Stimulated activated CD4-positive, alpha-beta T cell treated with anti-CD3 and anti-CD28 coated beads, Interleukin-15, amount 100 ng/mL, for 48 hours (primary cell): ENCODE measurements at regions not wholly inside any gene's neighbourhood (a gene's known extent, or its start where the extent isn't known, plus 50 kb on each side); places are given as distances from the start of the nearest gene placed in this dataset.
"Not testable (repeated sequence)": the region's sequence is repeated elsewhere in the genome, so short reads cannot be mapped to it uniquely, and the experiment has no call there.

Source experiments
- DNase-seq, 2 donors: peaks; one replicate each; pipeline ENCODE4 v3.0.0-alpha.2; 2020; ENCODE audit warnings: low read depth in 2 of 2

DNA sequence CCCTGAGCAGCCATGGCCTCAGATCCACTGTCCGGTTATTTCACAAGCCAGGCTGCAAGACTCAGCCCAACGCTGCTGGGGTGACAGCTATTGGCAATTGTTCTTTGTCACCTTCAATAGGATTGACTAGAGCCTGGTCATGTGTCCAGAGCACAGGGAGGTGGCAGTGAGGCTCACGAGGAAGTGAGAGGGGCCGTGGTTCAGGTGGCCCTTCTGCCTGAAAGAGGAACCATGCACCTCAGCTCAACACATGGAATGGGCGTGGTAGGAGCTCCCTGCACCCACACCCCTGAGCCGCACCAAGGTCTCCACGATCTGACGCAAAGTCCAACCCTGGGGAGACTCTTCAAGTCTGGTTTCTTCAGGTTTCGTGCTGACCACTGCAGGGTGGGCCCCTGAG, 184.8 kb upstream of the CDH4 start:
- no peak for DNase-seq

DNA sequence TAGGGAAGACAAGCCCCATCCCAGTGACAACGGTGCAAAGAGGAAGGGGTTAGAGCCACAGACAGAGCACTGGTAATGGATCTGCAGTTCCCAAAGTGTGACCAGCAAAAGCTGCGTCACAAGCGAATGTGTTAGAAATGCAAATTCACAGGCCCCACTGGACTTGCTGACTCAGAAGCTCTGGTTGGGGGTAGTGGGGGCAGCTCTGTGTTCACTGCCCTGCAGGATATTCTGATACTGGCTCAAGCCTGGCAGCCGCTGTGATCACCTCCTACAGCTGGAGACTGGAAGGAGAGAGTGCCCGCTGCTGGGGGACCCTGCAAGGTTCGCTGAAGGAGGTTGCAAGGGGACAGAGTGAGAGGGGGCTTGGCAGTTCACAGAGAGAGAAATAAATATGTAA, 179.7 kb upstream of the CDH4 start:
- DNase-seq = no peak

DNA sequence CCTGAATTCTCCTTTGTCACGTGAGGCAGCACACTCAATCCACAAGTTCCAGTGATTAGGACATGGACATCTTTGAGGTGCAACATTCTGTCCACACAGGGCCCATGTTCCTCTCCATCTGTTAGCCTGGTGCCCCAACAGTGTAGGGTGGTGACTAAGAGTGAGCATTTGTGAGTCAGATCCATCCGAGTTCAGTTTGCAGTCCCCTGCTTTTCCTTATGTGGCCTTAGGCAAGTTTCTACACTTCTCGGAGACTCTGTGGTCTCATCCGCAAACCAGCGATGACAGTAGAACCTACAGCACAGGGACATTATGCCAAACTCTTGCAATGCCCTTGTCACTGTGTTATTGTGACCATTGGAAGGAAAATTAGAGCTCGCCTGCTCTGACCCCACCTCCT, 178.7 kb upstream of the CDH4 start:
- no peak for DNase-seq

DNA sequence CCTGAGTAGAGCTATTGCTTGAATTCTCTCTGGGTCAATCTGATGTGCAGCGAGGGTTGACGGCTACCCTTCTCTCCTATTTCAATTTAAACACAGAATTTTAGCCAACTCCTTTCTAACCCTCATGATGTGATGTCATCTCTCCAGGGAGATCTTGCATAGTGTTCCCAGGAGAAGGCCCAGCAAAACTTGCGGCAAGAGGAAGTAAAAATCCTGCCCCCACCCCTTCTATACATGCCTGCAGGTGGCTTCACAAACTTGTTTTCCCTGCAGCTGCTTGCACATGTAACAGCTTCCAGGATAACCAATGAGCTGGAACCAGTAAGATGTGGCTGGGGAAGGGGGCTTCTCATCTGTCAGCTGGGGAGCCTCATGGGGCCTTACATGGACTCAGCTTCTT, 169.3 kb upstream of the CDH4 start:
- no peak for DNase-seq

DNA sequence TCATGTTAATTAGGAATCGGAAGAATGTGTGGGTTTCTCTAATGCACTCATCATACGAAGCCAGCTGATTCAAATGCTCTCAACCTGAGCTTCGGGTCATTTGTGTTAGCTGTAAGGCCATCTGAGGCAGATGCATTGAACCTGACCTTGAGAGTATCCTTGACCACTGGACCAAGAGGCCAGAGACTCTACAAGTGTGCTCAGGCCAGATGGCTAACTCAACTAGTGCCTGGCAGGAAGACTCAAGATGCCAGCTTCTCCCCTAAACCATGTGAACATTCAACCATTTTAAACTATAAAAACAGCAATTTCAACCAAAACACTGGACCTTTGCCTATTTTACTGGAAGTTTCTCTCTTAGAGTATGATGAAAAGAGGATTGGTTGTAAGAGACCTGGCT, 168.6 kb upstream of the CDH4 start:
- DNase-seq = no peak

DNA sequence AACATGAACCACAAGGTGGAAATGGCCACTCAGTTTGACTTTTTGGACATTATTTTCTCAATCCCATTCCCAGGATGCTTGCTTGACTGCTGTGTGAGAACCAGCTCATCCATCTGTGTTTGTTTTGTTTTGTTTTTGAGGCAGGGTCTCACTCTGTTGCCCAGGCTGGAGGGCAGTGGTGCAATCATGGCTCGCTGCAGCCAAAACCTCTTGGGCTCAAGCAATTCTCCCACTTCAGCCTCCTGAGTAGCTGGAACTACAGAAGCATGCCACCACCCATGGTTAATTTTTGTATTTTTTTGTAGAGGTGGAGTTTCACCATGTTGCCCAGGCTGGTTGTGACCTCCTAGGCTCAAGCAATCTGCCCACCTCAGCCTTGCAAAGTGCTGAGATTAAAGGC, 166.0 kb upstream of the CDH4 start:
- DNase-seq = no peak

DNA sequence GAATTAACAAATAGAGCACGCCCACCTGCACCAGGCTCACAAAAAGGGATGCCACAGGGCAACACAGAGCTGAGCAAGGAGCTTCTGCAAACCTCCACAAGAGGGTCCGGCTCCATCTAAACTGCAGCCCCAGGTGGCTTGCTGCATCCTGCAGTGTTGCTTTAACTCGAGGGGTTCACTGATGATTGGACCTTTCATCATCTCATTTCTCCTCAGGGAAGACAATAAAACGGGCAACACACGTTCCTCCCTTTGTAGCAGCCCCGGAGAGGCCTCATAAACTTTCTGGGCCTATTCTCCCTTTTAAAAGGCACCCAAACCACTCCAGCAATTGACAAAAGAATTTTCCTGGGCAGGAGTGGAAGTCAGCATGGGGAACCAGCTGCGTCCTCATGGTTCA, 161.5 kb upstream of the CDH4 start:
- no peak for DNase-seq

DNA sequence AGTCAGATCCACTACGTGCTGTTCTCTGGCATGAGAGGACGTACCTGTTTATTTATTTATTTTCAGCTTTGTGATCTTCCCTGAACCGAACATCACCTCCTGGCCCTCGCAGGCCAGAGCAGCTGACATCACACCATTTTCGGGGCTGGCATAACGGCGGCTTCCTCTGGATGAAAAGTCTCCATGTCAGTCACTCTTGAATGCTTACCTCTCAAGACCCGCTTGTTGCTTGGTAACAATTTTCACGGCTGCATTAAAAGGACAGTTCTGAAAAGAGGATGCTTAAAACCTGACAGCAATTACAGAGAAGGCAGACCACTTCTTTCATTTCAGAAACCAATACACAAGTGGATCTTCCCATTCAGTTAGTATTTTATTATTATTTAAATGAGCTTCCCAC, 159.8 kb upstream of the CDH4 start:
- DNase-seq = no peak

DNA sequence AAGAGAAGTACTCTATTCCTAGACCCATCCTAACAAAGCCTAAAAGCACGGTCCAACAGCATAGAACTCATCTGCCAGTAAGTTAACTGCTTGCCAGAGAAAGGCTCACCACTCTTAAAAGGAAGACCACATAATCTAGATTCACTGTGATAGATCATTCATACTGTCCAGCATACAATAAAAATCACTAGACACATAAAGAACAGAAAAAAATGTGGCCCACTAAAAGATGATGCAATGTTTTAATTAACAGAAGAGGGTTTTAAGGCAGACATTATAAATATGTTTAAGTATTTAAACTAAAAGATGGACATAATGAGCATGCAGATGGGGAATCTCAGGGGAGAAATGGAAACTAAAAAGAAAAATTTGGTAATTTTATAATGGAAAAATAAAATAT, 157.5 kb upstream of the CDH4 start:
- no peak for DNase-seq

DNA sequence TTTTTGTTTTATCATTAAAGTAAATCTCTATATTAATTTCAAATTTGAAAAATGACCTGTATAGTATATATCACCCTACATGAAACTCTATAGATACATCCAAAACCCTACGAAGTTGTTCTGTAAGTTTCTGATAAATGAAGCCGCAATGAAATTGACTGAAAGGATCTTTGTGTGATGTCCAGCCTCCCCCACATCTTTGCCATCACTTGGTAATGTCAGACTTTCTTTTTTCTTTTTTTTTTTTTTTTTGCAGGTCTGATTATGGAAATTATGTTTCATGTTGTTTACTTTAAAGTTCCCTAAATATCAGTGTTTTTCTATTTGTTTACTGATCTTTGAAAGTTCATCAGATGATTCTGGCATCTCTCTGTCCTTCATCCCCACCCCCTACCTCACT, 155.6 kb upstream of the CDH4 start:
- no peak for DNase-seq

DNA sequence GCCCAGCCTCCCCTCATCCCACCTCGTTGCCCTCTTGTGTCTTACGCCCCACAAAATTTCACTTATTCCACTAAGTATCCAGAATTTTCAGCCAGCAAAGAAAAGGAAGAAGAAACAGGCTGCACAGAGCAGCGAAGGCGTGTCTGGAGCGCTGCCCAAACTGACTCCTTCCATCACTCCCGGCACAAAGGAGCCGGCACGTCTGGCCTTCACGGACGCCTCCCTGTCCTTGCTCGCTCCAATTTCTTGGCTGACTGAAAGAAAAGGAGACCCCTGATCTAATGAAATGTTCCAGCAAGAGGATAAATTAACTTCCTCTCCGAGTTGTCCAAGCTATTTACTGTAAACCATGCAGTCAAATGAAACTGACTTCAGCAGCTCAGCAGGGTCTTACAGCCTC, 152.3 kb upstream of the CDH4 start:
- no peak for DNase-seq

DNA sequence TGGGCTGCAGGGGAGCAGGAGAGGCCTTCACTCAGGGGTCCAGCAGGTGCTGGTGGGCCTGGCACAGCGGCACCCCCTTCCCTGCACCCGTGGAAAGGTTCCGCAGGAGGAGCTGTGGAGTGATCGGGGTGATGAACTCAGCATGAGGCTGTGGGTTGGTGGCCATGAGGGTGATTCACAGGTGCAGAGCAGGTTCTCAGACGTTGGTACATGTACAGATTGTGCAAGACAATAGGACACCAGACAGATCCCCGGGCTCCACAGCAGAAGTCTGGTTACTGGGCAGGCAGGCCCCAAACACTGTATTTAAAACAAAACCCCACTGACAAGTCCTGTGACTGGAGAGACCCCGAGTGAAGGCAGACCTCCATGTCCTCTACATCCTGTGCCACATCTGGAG, 151.6 kb upstream of the CDH4 start:
- no peak for DNase-seq

DNA sequence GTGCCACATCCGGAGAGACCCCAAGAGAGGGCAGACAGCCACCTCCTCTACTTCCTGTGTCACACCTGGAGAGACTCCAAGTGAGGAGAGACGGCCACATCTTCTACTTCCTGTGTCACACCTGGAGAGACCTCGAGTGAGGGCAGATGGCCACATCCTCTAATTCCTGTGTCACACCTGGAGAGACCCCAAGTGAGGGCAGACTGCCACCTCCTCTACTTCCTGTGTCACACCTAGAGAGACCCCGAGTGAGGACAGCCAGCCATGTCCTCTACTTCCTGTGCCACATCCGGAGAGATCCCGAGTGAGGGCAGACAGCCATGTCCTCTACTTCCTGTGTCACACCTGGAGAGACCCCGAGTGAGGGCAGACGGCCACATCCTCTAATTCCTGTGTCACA, 150.7 kb upstream of the CDH4 start:
- not testable (repeated sequence) for DNase-seq

DNA sequence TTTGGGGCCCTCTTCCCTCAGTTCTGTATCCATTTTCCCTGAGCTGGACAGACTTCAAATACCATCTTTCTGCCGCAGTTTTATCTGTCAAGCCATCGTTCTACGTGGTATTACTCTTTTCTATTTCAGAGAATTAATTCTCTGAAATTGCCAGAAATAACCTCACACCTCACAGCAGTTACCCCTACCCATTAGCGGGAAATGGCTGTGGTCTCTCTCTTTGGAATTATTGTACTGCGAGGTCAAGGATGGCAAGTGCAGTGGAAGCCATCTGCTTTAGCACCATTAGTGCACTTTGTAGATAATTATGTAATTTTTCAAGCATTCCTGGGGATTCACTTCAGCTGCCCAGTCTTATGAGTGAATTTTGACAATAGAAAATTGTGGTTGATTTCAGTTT, 147.8 kb upstream of the CDH4 start:
- DNase-seq = no peak

DNA sequence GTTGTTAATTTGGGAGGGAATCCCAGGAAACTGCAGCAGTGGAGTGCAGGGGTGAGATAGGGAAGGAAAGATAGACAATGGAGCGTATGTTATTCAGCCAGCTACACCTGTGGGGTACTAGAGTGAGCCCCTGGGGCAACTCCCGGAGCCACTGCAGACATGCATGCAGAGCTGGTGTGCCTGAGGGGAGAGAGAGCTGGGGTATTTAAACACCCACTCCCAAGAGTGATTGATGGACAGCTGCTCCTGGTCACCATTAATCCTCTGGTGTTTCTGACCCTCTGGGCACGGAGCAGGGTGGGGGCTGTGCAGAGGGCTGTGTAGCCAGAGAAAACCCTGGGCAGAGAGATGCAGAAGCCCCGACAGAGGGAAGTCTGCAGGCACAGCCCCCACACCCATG, 146.7 kb upstream of the CDH4 start:
- no peak for DNase-seq

DNA sequence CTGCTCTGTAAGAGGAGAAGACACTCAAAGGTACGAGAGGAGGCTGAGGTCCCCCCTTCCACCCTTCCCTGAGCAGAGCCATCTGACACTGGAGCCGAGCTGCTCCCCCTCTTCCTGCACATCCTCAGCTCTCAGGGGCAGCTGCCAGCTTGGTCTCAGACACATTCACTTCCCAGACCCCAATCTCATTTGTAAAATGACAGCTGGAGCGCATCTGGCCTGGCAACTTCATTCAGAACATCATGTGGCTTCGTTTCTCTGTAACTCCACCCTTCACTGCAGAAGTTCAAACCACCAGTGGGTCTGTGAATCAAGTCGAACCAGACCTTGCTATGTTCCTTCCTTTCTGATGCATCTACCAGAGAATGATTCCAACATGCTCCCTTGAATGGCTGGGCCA, 145.6 kb upstream of the CDH4 start:
- no peak for DNase-seq

DNA sequence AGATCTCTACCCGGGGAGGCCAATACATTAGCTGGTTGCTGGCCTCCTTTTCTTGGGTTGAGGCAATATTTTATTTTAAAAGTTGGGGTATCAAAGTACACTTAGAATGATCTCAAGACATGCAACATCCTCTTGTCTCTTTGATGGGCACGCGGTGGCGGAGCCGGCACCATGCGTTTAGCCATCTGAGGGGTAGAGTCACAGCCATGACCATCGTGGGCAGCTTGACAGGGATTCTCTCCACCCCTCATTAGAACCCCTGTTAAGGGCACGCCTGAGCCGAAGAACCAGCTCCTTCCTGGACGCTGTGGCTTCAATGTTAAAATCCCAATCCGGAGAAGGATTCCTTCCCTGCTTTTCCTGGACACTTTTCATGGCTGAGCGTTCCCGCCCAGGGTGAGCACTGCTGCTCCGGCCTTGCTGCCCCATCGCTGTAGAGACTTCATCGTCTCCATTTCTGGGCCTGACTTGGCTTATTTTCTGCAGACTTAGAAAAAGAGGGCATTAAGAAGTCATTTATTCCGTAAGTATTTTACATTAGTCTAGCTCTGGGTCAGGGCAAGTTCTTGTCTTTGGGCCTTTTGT, 142.7 kb upstream of the CDH4 start:
- no peak for DNase-seq

DNA sequence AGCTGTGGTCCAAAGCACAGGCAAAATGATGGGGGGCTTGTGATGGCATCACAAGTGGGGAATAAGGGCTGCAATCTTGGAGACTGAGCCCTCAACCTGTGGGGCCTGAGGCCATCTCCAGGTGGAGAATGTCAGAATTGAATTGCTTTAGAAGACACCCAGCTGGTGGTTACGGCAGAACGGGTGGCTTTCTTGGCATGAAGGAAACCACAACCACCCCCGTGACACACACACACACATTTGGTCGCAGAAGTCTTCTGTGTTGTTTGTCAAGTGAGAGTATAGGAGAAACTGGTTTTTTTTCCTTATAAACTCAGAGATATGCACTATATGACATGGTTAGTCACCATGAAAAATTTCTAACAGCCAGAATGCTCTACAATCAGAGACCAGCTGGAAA, 139.5 kb upstream of the CDH4 start:
- no peak for DNase-seq

DNA sequence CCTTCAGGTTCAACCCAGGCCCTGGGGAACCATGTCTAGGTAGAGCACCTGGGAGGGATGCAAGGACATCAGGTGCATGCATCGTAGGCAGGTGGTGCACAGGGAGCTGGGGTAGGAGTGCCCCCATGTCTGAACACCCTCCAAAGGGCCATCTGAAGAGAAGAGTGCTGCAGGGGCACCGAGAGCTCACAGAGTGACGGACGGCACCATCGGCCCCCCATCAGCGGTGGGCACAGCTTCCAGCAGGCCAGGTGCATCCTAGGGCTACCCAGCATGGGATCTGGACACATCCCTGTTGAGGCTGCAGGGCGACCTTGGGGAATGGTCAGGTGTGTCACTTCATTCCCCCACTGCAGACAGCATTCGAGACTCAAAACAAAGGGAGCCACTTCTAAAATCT, 138.3 kb upstream of the CDH4 start:
- no peak for DNase-seq

DNA sequence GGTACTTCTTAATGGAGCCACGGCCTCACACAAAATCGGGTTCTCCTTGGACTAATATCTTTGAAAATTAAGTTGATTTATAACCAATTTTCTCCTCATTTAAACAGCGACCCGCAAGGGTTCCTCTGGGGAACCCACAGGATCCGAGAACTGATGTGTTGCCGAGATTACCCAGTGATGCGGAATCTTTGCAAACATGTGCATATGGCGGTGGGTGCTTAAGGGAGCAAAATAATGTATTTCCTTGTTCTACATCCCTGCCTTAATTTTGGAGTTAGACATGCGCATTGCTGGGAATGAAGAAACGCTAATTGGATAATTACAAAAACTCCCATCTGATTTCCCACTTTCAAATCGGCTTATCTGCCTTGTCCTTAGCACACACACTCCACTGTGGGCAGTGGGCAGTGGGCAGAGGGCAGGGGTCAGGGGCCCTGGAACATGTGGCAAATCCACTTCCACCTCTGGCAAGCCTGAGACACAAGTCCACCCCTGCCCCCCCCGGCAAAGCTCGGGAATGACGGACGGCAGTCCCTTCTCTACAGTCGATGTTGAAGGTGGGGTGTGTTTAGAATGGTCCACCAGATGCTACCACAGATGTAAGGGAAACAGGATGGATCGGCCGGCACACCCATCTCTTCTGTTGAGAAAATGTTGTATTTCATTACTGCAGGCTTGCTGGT, 137.4 kb upstream of the CDH4 start:
- DNase-seq = no peak

DNA sequence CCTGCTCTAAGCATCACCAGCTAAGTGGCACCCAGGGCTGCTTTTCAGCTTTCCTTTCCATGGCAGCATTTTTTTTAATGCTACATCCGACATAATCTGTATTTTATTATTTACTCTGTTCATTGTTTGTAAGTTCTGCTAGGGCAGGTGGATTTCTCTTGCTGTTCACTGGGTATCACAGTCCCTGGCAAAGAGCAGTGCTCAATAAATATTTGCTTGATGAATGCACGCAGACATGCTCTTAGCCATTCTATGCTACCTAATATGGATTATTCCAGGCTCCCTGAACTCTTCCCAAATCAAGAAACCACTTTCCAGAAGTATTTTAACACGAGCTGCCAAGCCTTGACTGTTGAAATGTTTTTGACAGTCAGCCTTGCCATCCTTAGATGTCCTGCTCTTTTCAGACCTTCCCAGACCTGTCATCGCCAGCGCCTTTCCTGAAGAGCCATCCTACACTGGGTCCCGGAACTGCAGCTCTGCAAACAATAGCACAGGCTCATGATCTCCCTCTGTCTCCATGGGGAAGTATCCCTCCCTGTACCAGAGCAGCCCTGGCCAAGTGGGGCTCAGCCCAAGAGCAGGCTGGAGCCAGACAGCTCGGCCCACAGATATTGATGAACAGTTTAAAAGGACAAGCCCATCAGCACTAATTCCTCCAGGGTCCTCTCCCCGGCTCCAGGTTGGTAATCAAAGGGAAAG, 136.5 kb upstream of the CDH4 start:
- DNase-seq = no peak

DNA sequence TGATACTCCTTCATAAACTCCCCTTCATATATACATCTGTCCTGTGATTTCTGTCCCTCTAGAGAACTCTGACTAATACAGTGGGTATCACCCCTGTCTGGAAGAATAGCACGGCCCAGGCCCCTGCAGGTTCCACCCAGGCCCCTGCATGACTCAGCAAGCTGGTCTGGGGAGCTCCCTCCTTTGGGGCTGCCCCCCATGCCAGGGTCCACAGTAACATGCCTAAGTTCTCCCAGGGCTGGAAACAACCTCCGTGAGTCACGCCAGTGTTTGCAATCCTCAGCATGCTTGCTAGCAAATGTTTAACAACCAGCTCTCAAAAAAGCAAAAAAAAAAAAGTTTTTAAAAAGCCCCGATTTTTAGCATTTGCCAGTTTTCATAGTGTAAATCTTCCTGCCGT, 134.3 kb upstream of the CDH4 start:
- no peak for DNase-seq

DNA sequence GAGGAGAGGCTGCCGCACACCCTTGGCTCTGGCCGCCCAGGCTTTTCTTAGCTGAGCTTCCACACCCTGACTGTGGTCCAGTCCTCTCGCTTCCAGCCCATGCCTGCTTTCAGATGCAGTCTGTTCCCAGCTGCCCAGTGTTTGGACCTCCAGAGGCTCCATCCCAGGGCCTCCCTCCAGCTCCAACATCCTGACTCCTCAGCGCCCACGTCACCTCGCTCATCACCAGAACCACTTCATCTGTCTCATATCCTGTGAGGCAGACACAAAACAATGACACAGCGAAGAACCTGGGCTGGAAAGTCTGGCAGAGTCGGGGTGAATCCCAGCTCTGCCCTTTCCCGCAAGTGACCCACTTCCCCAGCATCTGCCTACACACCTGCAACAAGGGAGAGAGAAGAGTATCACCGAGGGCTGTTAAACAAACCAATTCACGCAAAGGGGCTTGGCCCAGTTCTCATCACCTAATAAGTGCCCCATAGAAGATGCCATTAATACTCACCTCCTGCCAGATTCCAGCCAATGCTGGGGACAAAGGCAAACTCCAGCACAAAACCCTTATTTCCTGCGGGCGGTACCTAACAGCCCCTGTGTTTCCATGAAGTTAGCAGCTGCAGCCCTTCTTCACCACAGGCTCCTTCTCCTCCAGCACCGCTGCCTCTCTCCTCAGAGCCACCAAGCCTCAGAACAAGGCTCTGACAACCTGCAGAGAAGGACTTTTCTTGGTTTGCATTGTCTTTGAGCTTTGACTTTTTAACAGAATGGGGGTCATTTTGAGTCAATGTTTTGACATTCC, 133.4 kb upstream of the CDH4 start:
- DNase-seq = no peak
